C1 segment of cervical spinal cord (tissue), 14 donors: ENCODE measurements at regions not wholly inside any gene's neighbourhood (a gene's known extent, or its start where the extent isn't known, plus 50 kb on each side); places are given as distances from the start of the nearest gene placed in this dataset.

Experiments used
- DNase-seq, 14 donors: peaks; one replicate each; lab custom pipeline; 2025; lab: John Stamatoyannopoulos, UW

GRCh38 chr1:234742622-234743021, 132.6 kb upstream of the IRF2BP2 start:
- no peak for DNase-seq

- DNase-seq, result peak in 1 of 14 donors; percentile 23
These were observed 128.0 kb upstream of the IRF2BP2 start for GRCh38 chr1:234737967-234738314.

GRCh38 chr1:234735916-234736315, 125.9 kb upstream of the IRF2BP2 start:
- DNase-seq, result no peak

DNA sequence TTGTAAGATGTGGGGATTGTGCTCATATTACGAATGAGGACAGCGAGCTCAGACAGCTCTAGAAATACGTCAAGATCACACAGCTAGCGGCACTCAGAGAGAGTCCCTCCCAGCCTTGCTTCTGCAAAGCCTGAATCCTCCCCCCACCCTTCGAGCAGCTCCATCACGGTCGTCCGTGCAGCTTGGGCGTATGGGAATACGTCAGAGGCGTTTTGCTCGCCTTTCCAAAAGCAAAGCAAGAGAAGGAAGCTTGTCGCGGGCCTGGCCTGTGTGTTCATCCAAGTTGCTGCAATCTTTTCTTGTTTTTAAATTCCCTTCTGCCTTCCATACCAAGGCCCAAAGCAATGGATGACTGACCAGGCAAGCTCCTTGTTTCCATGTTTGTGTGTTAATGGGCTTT, 125.5 kb upstream of the IRF2BP2 start:
- no peak for DNase-seq

DNA sequence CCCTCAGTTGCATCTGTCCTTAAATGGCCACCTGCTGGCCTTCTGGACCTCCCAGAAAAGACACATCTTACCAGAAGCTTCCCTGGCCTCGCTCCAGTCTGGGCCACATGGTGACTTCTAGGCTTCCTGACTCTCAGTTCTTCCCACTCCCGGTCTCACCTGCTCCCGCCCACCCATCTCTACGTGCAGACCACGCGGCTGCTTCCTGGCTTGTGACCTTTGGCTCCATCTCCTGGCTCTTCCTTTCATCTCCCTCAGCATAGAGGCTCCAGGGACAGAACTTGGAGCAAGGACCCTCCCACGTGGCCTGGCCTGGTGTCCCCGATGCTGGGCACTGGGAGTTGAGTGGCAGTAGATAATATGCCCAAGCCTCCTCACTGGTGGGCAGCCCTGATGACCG, 124.9 kb upstream of the IRF2BP2 start:
- DNase-seq, result no peak

DNA sequence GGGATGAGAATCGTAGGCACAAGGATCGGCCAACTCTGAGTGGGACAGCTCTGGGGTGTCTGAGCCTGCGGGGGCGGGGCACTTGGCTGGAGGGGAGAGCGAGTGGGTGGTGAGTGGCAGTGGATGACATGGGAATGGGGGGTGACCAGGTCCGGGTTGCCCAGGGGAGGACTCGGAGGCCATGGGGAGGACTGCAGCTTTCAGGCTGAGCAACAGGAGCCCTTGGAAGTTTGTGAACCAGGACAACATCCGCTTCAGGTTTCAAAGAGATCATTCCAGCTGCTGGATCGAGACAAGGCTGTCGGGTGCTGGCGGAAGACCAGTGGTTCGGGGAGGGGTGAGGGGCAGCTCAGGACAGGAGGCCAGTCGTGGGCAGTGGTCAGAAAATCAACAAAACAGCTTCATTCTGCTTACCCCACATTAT, 124.4 kb upstream of the IRF2BP2 start:
- DNase-seq, result no peak

DNA sequence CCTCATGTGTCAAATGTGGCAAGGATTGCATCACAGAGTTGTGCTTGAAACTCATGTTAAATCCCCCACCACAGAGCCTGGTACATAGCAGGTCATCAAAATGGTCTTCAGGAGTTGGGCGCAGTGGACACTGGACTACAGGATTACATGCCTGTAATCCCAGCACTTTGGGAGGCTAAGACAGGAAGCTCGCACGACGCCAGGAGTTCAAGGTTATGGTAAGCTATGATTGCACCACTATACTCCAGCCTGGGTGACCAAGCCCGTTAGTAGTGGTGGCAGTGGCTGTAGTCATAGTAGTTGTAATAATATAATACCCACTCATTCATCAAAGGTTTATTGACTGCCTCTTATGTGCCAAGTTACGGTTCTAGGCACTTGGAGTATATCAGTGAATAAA, 123.4 kb upstream of the IRF2BP2 start:
- DNase-seq, result no peak

DNA sequence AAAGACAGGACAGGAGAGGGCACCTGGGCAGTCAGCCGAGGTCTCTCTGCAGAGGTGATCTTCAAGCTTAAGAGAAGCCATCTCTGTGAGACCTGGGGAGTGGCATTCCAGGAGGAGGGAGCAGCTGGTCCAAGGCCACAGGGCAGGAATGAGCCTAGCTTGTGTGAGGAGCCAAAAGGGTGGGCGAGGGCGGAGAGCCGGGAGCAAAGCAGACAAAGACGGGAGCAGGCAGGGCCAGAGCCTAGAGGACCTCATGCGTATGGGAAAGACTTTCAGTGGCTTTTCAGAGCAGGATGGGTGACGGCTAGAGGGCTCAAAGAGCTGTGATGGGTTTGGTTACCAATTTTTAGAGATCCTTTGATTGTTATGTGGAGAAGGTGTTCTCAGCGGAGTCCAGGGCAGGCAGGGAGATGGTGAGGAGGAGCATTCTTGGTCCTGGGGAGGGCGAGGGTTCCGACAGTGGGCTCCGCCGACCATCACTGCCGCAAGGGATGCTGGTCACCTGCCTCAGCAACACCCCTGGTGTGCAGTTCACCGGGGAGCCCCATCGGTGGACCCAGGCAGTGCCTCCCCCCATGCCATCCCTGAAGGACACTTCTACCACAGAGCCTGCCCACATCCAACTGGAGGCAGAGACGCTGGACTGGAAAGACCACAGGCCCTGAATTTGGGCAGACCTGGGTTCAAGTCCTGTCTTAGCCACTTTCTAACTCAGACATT, 122.9 kb upstream of the IRF2BP2 start:
- DNase-seq, result no peak

DNA sequence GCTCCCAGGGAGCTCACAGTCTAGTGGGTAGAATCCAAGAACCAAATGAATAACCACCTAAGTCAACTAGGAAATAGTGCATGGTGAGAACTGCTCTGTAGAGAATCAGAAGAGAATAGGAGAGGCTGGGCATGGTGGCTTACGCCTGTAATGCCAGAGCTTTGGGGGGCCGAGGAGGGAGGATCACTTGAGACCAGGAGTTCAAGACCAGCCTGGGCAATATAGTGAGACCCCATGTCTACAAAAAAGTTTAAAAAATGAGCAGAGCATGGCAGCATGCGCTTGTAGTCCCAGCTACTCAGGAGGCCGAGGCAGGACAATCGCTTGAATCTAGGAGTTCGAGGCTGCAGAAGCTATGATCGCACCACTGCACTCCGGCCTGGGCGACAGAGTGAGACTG, 122.3 kb upstream of the IRF2BP2 start:
- DNase-seq, result no peak

- no peak for DNase-seq
These were observed 121.6 kb upstream of the IRF2BP2 start for GRCh38 chr1:234731569-234732085.

GRCh38 chr1:234730770-234731568, 121.0 kb upstream of the IRF2BP2 start:
- no peak for DNase-seq

DNA sequence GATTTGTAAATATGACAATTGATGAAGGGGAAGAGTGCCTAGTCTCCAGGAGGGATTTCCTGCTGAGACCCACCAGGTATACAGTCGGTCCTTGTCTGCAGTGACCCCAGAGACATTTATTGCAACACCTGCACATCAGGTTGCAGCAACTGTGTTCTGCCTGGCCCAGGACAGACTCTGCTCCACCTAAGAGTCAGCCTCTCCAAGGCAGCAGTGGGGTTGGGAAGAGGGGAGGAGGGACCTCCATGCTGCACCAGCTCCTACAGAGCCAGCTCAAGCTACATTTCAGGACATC, 120.4 kb upstream of the IRF2BP2 start:
- DNase-seq, result no peak

- no peak for DNase-seq
These were observed 119.8 kb upstream of the IRF2BP2 start for GRCh38 chr1:234729561-234730474.

GRCh38 chr1:234728740-234729139, 118.8 kb upstream of the IRF2BP2 start:
- DNase-seq, result no peak

GRCh38 chr1:234727018-234727940, 117.3 kb upstream of the IRF2BP2 start:
- no peak for DNase-seq

- no peak for DNase-seq
These were observed 116.5 kb upstream of the IRF2BP2 start for GRCh38 chr1:234726359-234726943.

DNA sequence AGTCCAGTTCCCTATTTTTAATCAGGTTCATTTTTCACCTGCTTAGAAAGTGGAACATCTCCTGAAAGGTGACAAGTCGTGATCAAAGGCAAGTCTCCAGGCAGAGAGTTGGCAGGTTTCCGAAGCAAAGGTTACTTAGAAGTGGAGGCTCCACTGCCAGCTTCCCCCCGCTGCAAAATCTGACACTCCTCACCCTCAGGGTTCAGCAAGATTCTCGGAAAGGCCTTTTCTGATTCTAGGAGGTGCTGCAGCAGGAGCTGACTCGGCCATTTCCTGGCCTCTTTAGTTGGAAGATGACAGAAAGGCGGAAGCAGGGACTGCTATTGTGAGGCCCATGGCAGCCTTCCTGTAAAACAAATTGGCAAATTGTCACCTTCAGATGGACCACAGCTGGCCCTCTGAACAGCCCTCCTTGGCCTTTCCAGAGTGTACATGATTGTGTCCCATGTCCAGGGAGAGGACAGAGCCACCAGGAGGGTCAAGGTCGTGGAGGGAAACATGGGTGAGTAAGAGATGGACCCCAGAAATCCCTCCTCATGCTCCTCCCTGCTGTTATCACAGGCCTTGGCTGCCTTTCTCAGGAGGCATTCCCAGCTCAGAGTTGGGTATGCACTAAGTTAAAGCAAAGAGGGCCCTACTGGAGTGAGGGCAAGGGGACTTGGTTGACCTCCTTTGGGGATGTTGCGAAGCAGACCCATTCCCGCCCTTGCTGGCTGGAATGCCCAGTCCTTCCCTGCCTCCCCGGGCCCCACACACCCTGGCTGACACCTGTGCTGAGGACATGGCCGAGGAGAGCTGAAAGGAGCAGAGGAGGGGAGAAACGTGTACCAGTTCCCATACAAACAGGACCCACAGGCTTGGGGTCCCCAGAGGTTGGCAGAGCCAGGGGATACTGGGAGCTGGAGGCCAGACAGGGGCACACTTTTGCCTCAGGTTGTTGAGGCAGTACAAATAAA, 115.5 kb upstream of the IRF2BP2 start:
- peak in 8 of 14 donors; percentile 13 to 75 (median 63) for DNase-seq

- peak in 11 of 14 donors; percentile 72 to 95 (median 89) for DNase-seq
These were observed 114.7 kb upstream of the IRF2BP2 start for GRCh38 chr1:234724516-234725176.
